ENCODE measurements at regions not wholly inside any gene's neighbourhood (a gene's known extent, or its start where the extent isn't known, plus 50 kb on each side); places are given as distances from the start of the nearest gene placed in this dataset.

DNA sequence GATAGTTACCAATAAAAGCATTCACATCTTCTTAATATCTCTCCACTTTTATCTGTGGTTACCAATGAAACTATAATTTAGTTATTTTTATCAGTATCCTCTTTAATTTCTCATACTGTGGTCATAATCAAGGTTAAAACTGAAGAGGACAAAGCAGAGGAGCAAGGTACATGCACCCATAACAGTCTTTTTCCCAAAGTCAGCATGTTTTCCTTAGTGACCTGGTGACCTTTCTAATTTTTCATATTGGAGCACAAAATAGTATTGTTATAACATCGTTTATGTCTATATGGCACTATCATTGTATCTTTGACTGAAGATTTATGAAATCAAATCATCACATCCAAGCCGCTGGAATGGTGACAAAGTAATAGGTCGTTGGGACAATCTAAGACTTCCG lies 51.5 kb upstream of the CHORDC1 start:
- TF ChIP-seq POLR2A (IDR thresholded peaks at IDR 0.05): no peak
- TF ChIP-seq, protein P1, sequence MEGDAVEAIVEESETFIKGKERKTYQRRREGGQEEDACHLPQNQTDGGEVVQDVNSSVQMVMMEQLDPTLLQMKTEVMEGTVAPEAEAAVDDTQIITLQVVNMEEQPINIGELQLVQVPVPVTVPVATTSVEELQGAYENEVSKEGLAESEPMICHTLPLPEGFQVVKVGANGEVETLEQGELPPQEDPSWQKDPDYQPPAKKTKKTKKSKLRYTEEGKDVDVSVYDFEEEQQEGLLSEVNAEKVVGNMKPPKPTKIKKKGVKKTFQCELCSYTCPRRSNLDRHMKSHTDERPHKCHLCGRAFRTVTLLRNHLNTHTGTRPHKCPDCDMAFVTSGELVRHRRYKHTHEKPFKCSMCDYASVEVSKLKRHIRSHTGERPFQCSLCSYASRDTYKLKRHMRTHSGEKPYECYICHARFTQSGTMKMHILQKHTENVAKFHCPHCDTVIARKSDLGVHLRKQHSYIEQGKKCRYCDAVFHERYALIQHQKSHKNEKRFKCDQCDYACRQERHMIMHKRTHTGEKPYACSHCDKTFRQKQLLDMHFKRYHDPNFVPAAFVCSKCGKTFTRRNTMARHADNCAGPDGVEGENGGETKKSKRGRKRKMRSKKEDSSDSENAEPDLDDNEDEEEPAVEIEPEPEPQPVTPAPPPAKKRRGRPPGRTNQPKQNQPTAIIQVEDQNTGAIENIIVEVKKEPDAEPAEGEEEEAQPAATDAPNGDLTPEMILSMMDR (IDR thresholded peaks at IDR 0.05): no peak
- Histone ChIP-seq H3K4me1 (no peaks in the 10 kb centered on the region), H3K9me3 (no peaks in the 10 kb centered on the region), H3K36me3 (no peaks in the 10 kb centered on the region), H3K27ac (no peak overlapping the region), H3K27me3 (no peaks in the 10 kb centered on the region), H3K4me3 (no peak overlapping the region)
- DNase-seq (no peak), ATAC-seq (no peak)
- WGBS (ENCODE audit: insufficient coverage, low coverage, low lambda C conversion rate, missing lambda C conversion rate): 67% methylated on average over 4 of the region's 4 CpGs
- intact Hi-C loops (cut with DNase I): no loop called here

MicroRNAs in the stretch of these regions (microRNA counts, 767-probe panel; counts per million panel counts)
- 237 counts per million for microRNA hsa-miR-1261

Small RNA genes in the stretch of these regions (microRNA-seq; reads per million reads assigned to microRNA genes)
- gene MIR1261 (0 reads per million in 2 donors), gene MIR4490 (0 reads per million in 2 donors)

Small RNA genes in the stretch of these regions (small RNA-seq; reads per million reads assigned to genes)
- 0 reads per million in 2 experiments for gene AP001002.3
- gene MIR1261: 0 reads per million in 2 experiments
- gene MIR4490: 0 reads per million in 2 experiments
